LoVo (cell line): ENCODE measurements at regions not wholly inside any gene's neighbourhood (a gene's known extent, or its start where the extent isn't known, plus 50 kb on each side); places are given as distances from the start of the nearest gene placed in this dataset.

ENCODE experiments used
- DNase-seq: peaks from one replicate; pipeline ENCODE4 v3.0.0-alpha.2; 2016; ENCODE audit warnings: low spot score

GRCh38 chr13:108526286-108526685 is 103.1 kb upstream of the MYO16 start:
- DNase-seq = no peak

- no peak for DNase-seq
Measured at GRCh38 chr13:108527844-108528243, 101.6 kb upstream of the MYO16 start.

DNA sequence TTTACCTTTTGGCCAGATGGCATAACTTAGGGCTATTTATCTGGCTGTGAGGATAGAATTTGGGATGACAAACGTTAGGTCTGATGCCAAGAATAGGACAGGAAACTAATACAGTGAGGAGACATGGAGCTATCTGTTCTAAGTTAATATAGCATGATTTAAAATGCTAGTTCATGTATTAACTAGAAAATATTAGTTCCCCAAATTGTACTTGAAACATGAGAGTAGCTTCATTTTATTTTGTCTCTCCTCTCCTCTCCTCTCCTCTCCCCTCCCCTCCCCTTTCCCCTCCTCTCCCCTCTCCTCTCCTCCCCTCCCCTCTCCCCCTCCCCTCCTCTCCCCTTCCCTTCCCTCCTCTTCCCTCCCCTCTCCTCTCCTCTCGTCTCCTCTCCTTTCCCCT is 101.1 kb upstream of the MYO16 start:
- no peak for DNase-seq

DNA sequence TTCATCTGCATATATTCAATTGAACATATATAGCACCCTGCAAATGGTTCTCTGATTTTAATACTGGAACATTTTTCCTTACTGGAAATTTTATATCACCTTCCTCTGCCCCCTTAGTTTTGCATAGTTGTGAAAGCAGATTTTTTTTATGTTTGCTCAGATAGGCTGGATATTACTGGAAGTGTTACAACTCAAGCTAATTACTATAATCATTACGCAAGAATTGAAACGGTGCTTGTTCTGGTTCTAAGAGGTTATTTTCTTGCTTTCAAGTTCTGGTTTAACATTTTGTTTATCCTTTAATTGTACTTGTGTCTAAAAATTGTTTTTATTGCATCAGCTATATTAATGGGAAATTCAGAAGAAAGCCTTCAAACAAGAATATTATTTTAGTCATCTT is 95.6 kb upstream of the MYO16 start:
- DNase-seq = no peak

DNA sequence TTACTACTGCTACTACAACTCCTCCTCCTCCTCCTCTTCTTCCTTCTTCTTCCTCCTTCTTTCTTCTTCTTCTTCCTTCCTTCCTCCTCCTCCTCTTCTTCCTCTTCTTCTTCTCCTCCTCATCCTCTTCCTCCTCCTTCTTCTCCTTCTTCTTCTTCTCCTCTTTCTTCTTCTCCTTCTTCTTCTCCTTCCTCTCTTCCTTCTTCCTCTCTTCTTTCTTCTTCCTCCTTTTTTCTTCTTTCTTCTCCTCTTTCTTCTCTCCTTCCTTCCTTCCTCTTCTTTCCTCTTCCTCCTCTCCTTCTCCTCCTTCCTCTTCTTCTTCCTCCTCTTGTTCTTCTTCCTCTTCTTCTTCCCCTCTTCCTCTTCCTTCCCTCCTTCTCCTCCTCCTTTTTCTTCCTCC is 94.7 kb upstream of the MYO16 start:
- no peak for DNase-seq

GRCh38 chr13:108549934-108550333 is 79.5 kb upstream of the MYO16 start:
- no peak for DNase-seq

- DNase-seq = no peak
Measured at GRCh38 chr13:108551674-108552073, 77.7 kb upstream of the MYO16 start.

DNA sequence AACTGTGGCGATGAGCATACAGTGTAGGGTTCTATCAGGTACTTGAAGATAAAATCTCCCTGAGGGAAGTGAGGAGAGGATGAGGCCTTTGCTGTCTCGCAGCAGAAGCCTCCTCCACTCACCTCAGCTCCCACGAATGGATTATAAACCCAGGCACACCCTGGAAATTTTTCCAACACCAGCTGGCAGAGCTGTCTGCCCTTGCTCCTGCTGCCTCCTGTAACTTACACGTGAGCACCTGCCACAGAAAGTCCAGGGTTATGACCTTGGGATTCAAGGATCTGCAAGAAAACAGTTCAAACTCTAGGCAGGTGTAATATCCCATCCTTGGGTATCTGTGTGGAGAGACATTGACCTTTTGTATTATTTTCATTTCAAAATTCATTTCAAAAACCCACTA is 70.9 kb upstream of the MYO16 start:
- no peak for DNase-seq

DNA sequence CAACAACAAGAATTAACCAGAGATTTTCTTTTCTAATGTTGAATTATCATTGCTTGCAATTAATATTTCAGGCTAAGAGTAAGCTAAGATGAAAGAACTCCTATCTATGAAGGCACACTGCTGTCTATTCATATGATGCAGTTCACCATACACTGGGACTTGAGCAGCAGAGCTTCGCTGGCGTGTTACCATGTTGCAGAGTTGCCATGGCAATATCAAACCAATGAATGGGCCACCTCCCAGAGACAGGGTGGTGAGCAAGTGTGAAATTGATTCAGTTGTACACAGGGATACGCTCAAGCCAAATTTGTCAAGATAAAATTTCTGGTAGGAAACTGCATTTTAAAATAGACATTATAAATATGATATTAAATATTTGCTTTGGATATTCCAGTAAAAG is 69.3 kb upstream of the MYO16 start:
- no peak for DNase-seq

DNA sequence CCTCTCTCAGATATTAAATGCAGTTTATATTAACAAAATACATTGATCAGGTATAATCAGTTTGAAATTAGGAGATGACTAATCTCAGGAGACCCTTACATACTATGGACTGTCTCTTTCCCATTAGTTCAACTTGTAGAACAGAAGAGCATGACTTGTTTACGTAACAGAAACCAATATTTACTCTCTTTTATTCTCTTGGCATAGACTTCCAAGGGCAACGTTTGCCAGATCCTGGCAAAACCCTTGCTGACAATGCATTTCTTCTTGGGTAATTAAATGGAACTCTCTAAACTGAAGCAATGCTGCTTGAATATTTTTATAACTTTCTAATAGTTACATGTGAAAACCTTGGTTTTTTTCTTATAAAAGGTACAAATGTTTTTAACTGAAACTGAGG is 68.3 kb upstream of the MYO16 start:
- no peak for DNase-seq

GRCh38 chr13:108566413-108567170 is 62.8 kb upstream of the MYO16 start:
- DNase-seq = no peak

DNA sequence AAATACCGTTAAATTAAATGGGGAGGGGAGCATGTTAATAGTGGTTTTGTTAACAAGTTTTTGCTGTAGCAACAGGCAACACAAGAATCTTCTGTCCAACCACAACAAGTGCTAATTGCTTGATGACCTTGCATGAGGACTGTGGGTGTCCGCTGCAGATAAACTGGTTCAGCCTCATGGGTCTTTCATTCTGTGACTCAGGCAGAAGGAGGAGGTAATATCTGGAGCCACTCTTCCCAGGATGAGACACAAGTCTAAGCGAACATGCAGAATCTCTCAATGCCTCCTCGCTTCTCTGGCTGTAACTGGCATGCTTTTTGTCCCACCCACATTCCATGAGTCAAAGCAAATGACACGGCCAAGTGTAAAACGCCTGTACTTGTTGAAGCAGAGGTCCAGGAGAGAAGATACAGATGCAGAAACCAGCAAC is 56.6 kb upstream of the MYO16 start:
- no peak for DNase-seq

DNA sequence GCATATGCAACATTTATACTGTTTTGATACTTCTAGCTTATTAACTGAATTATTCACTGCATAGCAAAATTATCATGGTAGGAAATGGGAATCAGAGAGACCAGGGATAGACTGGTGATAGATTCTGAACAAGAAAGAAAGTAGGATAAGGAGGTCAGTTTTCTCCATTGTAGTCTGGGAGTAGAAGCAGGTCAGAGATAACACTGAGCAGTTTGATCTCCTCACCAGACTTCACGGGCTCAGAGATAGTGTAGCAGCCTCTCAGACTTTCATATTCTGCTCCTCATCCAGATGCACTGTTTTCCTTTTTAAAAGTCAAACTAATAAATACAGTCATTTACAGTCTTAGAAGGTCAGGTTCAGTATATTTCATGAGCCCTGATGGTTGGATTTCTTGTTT is 56.0 kb upstream of the MYO16 start:
- no peak for DNase-seq

DNA sequence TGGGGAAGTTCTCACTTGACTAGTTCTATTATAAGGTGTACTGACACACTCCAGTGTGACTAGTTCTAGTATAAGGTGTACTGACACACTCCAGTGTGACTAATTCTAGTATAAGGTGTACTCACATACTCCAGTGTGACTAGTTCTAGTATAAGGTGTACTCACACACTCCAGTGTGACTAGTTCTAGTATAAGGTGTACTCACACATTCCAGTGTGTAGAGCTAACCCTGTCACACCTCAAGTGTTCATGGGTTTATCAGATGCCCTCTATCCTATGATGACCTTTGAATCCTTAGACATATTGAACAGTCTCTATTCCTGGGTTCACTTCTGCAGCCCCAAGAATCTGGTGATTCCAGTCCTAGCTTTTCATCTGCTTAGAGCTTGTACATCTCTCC is 54.6 kb upstream of the MYO16 start:
- DNase-seq = no peak

DNA sequence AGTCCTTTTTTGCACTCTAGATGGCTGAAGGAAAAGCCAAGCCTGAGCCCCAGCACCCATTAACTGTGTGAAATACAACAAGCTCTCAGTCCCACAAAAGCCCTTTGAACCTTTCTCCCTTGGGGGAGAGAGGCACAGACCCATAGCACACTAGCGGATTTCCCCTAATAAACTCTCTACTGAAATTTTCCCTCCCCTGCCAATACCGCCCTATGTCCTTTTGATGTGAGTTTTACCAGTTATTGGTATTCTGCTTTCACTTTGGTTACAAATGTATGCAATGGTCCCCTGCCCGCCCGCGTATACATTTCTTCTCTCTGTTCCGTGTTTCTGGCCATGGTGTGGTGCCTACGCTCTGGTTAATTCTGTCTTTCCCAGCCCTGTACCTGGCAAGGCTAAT is 54.0 kb upstream of the MYO16 start:
- no peak for DNase-seq
